Hematopoietic multipotent progenitor cell treated with erythropoietin and hydrocortisone succinate and interleukin-3 and kit ligand, for 8 days (in vitro differentiated cells): ENCODE measurements at regions not wholly inside any gene's neighbourhood (a gene's known extent, or its start where the extent isn't known, plus 50 kb on each side); places are given as distances from the start of the nearest gene placed in this dataset.

Source experiments
- DNase-seq: peaks from one replicate; pipeline ENCODE4 v3.0.0-alpha.2; 2015

- no peak for DNase-seq
These were observed 496.7 kb downstream of the SH2D4B start for GRCh38 chr10:81034383-81034782.

GRCh38 chr10:81036257-81036656 is 498.6 kb downstream of the SH2D4B start:
- no peak for DNase-seq

DNA sequence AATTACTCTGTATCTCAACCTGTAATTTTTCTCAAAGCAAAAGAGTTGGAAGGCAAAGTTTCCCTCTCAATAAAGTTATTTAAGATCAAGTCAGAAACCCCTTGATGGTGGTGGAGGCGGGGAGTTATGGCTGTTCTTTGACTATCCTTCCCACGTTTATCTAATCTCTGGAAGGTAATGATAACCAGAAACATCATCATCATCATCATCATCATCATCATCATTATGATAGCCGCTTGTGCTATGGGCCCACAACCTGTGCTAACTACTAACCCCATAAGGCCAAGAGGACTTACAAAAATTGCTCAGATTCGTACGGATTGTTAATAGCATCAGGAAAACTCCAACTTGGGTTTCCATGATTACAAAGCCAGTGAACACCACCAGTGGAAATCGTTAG is 502.3 kb downstream of the SH2D4B start:
- DNase-seq: no peak

GRCh38 chr10:81040940-81041339 is 503.2 kb downstream of the SH2D4B start:
- DNase-seq: no peak

DNA sequence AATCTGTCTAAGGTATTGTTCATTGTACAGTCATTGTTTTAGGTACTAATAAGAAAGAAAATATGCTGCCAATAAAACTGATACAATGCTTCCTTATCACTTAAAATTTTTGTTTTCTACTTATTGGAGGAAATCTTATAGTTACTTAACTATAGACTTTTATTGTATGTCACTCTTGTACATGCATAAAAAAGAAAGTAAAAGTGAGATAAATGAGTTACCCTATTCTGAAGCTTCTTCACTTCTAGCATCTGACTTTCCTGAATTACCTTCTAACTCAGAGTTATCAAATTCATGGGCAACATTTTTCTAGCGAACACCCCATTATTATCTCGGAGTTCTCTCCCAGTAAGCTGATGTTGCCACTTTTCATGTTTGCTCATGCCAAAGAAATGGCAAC is 504.9 kb downstream of the SH2D4B start:
- no peak for DNase-seq

DNA sequence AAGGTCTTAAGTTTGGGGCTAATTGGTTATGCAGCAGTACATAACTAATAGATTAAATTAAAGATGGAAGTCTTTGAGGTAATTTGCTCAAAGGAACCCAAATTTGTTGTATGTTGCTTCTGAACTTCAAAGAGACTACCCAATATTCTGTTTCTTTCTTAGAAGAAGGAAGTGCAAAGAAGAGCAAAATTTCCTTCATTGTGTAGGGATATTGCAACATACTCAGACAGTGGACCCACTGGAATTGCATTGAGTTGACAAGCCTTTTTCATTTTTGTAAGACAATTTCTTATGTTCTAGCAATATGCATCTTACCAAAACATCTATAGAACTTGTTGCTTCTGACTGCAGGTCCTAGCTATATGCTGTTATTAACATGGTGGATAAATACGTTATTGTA is 527.8 kb downstream of the SH2D4B start:
- DNase-seq: no peak

DNA sequence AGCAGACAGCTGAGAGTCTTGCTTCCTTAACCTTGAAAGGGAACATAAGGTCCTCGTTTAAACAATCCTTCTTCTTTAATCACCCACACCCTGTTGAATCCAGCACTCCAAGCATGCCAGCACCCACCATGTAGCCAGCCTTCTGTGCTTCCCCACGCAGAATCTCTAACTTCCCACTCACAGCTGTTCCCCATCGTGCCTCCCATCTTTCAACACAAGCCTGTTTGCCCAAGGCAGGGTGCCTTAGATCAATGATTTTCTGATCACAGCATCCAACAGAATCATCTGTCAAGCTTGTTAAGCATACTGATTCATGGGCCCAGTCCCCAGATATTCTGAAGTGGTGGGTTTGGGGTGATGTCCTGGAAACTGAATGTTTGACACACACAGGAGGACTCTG is 530.8 kb downstream of the SH2D4B start:
- no peak for DNase-seq

GRCh38 chr10:81071087-81071796 is 533.5 kb downstream of the SH2D4B start:
- no peak for DNase-seq

DNA sequence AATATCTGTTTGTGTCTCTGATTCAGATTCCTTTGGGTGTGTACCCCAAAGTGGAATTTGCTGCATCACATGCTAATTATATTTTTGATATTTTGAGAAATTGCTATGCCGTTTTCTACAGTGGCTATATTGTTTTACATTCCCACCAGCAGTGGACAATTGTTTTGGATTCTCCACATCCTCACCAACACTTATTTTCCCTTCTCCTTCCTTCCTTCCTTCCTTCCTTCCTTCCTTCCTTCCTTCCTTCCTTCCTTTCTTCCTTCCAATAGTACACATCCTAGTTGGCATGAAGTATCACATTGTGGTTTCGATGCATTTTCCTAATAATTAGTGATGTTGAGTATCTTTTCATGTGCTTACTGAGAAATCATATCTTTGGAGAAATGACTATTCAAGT is 535.5 kb downstream of the SH2D4B start:
- no peak for DNase-seq

GRCh38 chr10:81081887-81082620 is 544.4 kb downstream of the SH2D4B start:
- DNase-seq: no peak

DNA sequence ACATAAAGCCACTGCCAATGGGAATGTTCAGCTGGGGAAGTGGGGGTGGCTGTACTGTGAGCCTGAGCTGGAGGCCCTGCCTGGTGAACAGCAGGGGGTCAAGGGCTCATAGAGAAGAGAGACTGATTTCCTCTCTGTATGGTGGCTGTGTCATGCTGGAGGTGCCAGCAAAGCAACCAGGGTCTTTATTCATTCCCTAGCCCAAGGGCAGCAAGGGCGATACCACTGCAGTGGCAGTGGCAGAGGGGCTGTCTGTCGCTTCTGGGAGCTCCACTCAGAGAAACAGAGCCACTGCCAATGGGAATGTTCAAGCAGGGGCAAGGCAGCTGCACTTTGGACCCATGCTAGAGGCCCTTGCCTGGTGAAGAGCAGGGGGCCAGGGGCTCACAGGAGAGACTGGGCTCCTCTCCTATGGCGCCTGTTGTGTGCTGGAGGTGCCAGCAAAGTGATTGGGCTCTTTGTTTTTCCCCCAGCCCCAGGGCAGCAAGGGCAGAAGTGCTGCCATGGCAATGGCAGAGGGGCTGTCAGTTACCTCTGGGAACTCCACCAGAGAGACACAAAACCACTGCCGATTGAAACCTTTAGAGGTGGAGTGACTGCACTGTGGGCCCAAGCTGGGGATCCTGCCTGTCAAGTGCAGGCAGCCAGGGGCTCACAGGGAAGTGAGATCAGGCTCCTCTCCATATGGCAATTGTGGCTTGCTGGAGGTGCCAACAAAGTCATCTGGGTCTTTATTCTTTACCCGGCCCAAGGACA is 545.1 kb downstream of the SH2D4B start:
- DNase-seq: no peak

GRCh38 chr10:81093056-81093455 is 555.4 kb downstream of the SH2D4B start:
- DNase-seq: no peak

DNA sequence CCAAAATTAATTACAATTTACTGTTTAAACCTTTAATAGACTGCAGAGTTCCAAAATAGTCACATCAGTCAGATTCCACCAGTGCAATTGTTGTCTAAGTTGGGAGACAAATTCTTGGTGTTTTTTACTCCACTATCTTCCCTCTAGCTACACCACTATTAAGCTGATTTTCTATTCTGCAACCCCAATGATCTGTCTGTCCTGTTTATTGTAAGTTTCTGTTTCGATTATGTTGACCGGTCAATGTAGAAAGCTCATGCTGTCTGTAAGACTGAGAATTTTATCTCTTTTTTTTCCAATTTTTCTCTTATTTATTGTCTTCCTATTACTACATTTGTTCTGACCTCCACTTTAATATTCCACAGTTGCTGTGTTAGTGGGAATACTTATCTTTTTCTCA is 557.5 kb downstream of the SH2D4B start:
- DNase-seq: no peak

- no peak for DNase-seq
These were observed 558.9 kb downstream of the SH2D4B start for GRCh38 chr10:81096558-81096957.

DNA sequence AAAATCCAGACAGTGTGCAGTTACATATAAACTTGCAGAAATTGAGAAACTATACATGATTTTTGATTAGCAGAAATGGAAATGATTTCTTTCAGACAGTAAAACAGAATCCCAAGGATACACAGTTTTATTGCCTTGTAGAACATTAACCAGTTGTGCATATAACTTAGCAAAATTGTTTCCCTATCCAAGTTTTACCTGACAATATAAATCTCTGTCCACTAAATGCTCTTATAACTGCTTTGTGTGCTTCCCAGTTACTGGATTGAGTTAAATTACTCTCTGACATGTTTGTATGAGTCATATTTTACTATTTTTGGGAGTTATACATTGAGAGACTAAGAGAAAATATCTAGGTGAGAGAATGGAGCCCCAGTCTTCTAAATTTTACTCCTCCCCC is 563.4 kb downstream of the SH2D4B start:
- no peak for DNase-seq

GRCh38 chr10:81104494-81104893 is 566.8 kb downstream of the SH2D4B start:
- DNase-seq: no peak

DNA sequence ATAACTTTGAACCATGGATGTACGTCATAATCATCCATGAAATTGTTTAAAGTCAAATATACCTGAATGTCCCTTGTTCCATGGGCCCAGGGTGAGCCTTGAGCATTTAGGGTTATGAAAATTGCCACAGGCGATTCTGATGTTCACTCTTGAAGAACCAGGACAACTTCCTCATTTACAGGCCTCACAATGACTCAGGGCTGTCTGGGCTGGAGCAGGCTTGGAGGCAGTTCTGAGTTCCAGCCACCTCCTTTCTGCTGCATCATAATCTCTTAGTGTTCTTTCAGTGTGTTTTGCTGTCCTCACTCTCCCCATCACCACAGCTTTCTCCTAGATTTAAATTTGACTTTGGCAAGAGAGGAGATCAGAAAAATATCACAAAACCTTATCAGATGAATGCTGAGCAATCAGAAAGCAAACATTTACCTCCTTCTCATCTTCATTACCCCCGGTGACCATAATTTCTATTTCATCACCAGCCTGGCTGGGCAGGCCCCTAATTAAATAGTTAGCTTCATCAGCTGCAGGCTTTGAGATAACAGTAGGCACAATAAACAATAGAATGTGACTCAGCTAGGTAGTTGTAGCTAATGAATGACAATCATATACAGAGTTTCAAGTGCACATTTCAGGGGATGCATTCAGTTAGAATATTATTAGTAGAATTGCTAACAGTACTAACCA is 571.0 kb downstream of the SH2D4B start:
- DNase-seq: no peak

DNA sequence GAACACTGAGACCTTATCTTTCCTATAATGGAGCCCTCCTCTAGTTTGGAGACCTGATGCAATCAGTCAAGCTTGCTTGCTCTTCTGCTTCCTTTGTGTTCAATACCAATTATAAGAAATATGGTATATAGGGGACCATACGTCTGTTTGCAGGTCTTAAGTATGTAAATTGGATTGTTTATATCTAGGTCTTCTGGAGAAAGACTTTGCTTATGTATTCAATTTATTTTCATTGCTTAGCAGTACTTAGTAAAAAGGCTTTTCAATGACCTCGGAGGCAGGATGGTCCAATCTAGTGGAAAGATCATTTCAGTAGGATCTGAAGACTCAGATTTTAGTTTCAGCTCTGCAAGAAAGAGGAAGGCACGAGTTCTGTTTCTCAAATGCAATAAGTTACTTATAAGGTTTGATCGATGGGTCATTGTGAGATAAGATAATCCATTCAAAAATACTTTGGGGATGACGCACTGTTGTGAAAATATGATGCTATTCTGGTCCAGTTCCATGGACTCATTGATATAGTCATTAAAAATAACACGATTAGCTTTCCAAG is 571.6 kb downstream of the SH2D4B start:
- no peak for DNase-seq

GRCh38 chr10:81116201-81116600 is 578.5 kb downstream of the SH2D4B start:
- no peak for DNase-seq

DNA sequence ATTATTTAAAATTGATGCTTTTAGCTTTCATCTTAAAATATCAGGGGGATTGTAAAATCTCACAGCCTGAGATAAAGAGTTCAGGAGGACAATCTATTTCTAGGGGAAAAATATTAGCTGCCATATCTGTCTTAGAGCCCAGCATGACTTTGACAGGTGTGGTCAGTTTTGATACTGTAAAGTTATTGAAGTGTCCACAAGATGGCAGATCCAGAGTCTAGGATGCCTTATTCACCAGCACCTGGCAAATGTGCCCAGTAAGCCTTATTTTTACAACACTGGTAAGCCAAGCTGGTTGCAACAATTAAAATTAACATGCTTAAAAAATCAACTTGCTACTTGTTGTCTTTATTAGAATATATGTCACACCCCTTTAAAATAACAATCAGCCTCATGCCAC is 579.3 kb downstream of the SH2D4B start:
- DNase-seq: no peak

- DNase-seq: no peak
These were observed 590.2 kb downstream of the SH2D4B start for GRCh38 chr10:81127931-81128330.

GRCh38 chr10:81130014-81130413 is 592.3 kb downstream of the SH2D4B start:
- DNase-seq: no peak

DNA sequence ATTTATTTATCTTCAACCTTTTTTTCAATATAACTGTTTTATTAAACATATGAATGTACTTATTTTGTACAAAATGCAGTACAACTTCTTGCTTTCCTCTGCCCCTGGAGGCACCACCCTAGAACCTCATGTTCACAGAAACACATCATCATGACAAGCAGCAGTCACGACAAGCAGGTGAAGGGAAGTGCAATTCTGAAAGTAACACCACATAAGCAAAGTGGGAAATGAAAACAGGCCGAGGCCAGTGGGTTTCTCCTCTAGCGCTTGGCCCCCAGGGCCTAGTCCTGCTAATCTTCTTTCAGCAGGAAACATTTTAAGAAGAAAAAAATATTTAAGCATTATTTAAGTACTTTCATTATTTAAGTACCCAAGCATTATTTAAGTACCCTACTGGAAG is 598.1 kb downstream of the SH2D4B start:
- DNase-seq: no peak
